Neural cell (in vitro differentiated cells): ENCODE measurements at regions not wholly inside any gene's neighbourhood (a gene's known extent, or its start where the extent isn't known, plus 50 kb on each side); places are given as distances from the start of the nearest gene placed in this dataset.

Experiments used
- H2AFZ ChIP-seq: fragments of 200-600, 300-800 bp; sonication (generic), shearing (Covaris generic); 2 replicates; pipeline ENCODE4 v1.6.0; 2014; ENCODE audit warnings: low read depth, mild to moderate bottlenecking, antibody characterized with exemption, low read length, moderate library complexity
- H3F3A ChIP-seq: fragments of 200-600 bp; shearing (Covaris generic); 2 replicates; pipeline ENCODE4 v1.6.1; 2016; ENCODE audit warnings: mild to moderate bottlenecking, moderate library complexity, mixed read lengths, antibody characterized with exemption, low read length; ENCODE audit not compliant: insufficient read depth, poor library complexity, severe bottlenecking
- H3K27ac ChIP-seq: fragments of 200-600, 300-800 bp; sonication (generic), shearing (Covaris generic); 2 replicates; pipeline ENCODE4 v1.5.1; 2014; ENCODE audit warnings: mild to moderate bottlenecking, low read length, moderate library complexity
- H3K27me3 ChIP-seq: fragments of 300-800, 200-600 bp; sonication (generic), shearing (Covaris generic); 2 replicates; pipeline ENCODE4 v1.6.0; 2014; ENCODE audit warnings: mild to moderate bottlenecking, low read depth, low read length, moderate library complexity; ENCODE audit not compliant: insufficient read depth
- H3K36me3 ChIP-seq: fragments of 300-800, 200-600 bp; sonication (generic), shearing (Covaris generic); 2 replicates; pipeline ENCODE4 v1.5.1; 2014; ENCODE audit warnings: mild to moderate bottlenecking, antibody characterized with exemption, low read length, moderate library complexity; ENCODE audit not compliant: insufficient read depth
- H3K4me2 ChIP-seq: fragments of 300-800, 200-600 bp; sonication (generic), shearing (Covaris generic); 2 replicates; pipeline ENCODE4 v1.6.0; 2014; ENCODE audit warnings: mild to moderate bottlenecking, low read length
- H3K4me3 ChIP-seq: fragments of 300-800, 200-600 bp; sonication (generic), shearing (Covaris generic); 2 replicates; pipeline ENCODE4 v1.5.1; 2014; ENCODE audit warnings: mild to moderate bottlenecking, low read length, moderate library complexity
- H3K79me2 ChIP-seq: fragments of 200-600 bp; shearing (Covaris generic); replicated peaks from 2 replicates; pipeline ENCODE4 v1.6.0; 2014; ENCODE audit warnings: mild to moderate bottlenecking, low read length, moderate library complexity; ENCODE audit not compliant: insufficient read depth
- H3K9ac ChIP-seq: fragments of 300-800, 200-600 bp; sonication (generic), shearing (Covaris generic); 2 replicates; pipeline ENCODE4 v1.6.1; 2016; ENCODE audit warnings: mild to moderate bottlenecking, low read length, mixed read lengths
- H3K9me2 ChIP-seq: fragments of 200-600 bp; shearing (Covaris generic); 2 replicates; pipeline ENCODE4 v1.6.1; 2016; ENCODE audit warnings: mild to moderate bottlenecking, low read length, mixed read lengths; ENCODE audit not compliant: insufficient read depth
- H3K9me3 ChIP-seq: fragments of 200-600, 300-800 bp; sonication (generic), shearing (Covaris generic); 2 replicates; pipeline ENCODE4 v1.6.1; 2016; ENCODE audit warnings: mild to moderate bottlenecking, mixed run types, low read length, moderate library complexity, mixed read lengths
- H4K20me1 ChIP-seq: fragments of 200-600 bp; shearing (Covaris generic); 2 replicates; pipeline ENCODE4 v1.6.1; 2016; ENCODE audit warnings: mild to moderate bottlenecking, mixed run types; ENCODE audit not compliant: insufficient read depth
- CTCF ChIP-seq: fragments of 450-650 bp; IDR thresholded peaks from 2 replicates; pipeline ENCODE4 v1.5.1; 2014; ENCODE audit warnings: antibody characterized with exemption, mild to moderate bottlenecking, moderate library complexity; ENCODE audit not compliant: poor library complexity, severe bottlenecking
- EP300 ChIP-seq: fragments of 450-650 bp; conservative IDR thresholded peaks from 2 replicates; pipeline ENCODE4 v1.6.1; 2014; ENCODE audit warnings: antibody characterized with exemption, mild to moderate bottlenecking, moderate library complexity; ENCODE audit not compliant: poor library complexity, severe bottlenecking
- EZH2 ChIP-seq: fragments of 200-600, 300-800 bp; shearing (Covaris generic), sonication (generic); IDR thresholded peaks from 2 replicates; pipeline ENCODE4 v1.6.1; 2014; ENCODE audit warnings: antibody characterized with exemption, low read length, borderline replicate concordance, mild to moderate bottlenecking; ENCODE audit not compliant: insufficient read depth, poor library complexity, severe bottlenecking
- MXI1 ChIP-seq: fragments of 450-650 bp; conservative IDR thresholded peaks from 2 replicates; pipeline ENCODE4 v1.6.1; 2014; ENCODE audit warnings: antibody characterized with exemption, mild to moderate bottlenecking; ENCODE audit not compliant: poor library complexity, severe bottlenecking
- POLR2AphosphoS5 ChIP-seq: IDR thresholded peaks from 2 replicates; pipeline ENCODE4 v1.6.1; 2012
- RAD21 ChIP-seq: fragments of 450-650 bp; conservative IDR thresholded peaks from 2 replicates; pipeline ENCODE4 v1.6.1; 2014; ENCODE audit warnings: antibody characterized with exemption, mild to moderate bottlenecking, moderate library complexity
- REST ChIP-seq: IDR thresholded peaks from 2 replicates; pipeline ENCODE4 v1.6.1; 2012; ENCODE audit warnings: borderline replicate concordance
- SMC3 ChIP-seq: fragments of 450-650 bp; conservative IDR thresholded peaks from 2 replicates; pipeline ENCODE4 v1.6.1; 2014; ENCODE audit warnings: antibody characterized with exemption, mild to moderate bottlenecking, moderate library complexity; ENCODE audit not compliant: poor library complexity
- TAF1 ChIP-seq: IDR thresholded peaks from 2 replicates; pipeline ENCODE4 v1.6.1; 2012; ENCODE audit warnings: low read depth

DNA sequence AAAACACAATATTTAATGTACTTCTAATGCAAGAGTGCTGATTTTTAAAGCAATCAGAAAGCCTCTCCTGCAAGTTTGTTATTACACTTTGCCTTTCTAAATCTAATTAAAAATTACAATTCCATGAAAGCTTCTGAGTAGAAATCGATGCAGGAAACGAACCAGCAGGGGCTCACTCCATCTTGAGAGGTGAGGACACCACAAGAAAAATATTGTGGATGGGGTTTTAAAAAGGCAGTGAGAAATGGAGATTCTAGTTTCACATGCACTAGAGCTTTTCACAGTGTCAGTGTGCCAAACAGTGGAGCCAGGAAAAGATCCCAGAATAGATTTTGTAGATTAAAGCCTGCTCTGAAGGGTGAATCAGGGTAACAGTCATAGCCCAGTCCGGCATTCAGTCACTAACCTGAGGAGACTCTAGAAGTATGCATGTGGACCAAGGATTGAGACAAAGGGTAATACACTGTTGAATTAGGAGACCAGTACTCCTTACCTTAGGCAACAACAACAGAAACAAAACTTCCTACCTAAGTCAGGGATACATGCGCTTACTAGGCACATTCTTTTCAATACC lies 362.3 kb downstream of the NAF1 start:
- Histone ChIP-seq H3K4me2 (no peak overlapping the region), H2AFZ (no peak overlapping the region), H4K20me1 (no peaks in the 10 kb centered on the region), H3K9ac (no peak overlapping the region), H3K27ac (no peak overlapping the region), H3K79me2 (no peaks in the 10 kb centered on the region), H3K36me3 (no peaks in the 10 kb centered on the region), H3K9me2 (no peaks in the 10 kb centered on the region), H3K27me3 (no peaks in the 10 kb centered on the region), H3K9me3 (no peaks in the 10 kb centered on the region), H3F3A (no peaks in the 10 kb centered on the region), H3K4me3 (no peak overlapping the region)
- TF ChIP-seq EP300 (no peak), MXI1 (no peak), TAF1 (no peak), POLR2AphosphoS5 (no peak), SMC3 (no peak), EZH2 (no peak), REST (no peak), RAD21 (no peak), CTCF (no peak)

GRCh38 chr4:162803378-162803777 lies 363.3 kb downstream of the NAF1 start:
- Histone ChIP-seq H3K4me2 (no peak overlapping the region), H3K27ac (no peak overlapping the region), H3K9me2 (no peaks in the 10 kb centered on the region), H3K9ac (no peak overlapping the region), H4K20me1 (no peaks in the 10 kb centered on the region), H3K9me3 (no peaks in the 10 kb centered on the region), H3F3A (no peaks in the 10 kb centered on the region), H3K79me2 (no peaks in the 10 kb centered on the region), H3K36me3 (no peaks in the 10 kb centered on the region), H2AFZ (no peak overlapping the region), H3K4me3 (no peak overlapping the region), H3K27me3 (no peaks in the 10 kb centered on the region)
- TF ChIP-seq POLR2AphosphoS5: no peak

GRCh38 chr4:162797108-162797507 lies 369.6 kb downstream of the NAF1 start:
- Histone ChIP-seq H4K20me1 (no peaks in the 10 kb centered on the region), H3K9me3 (no peaks in the 10 kb centered on the region), H3K4me2 (no peak overlapping the region), H3K4me3 (no peak overlapping the region), H3F3A (no peaks in the 10 kb centered on the region), H3K9me2 (no peaks in the 10 kb centered on the region), H3K9ac (no peak overlapping the region), H2AFZ (no peak overlapping the region), H3K36me3 (no peaks in the 10 kb centered on the region), H3K79me2 (no peaks in the 10 kb centered on the region), H3K27me3 (no peaks in the 10 kb centered on the region), H3K27ac (no peak overlapping the region)
- TF ChIP-seq EP300: no peak
- no peak for TF ChIP-seq SMC3
- no peak for TF ChIP-seq TAF1
- TF ChIP-seq MXI1: no peak
- no peak for TF ChIP-seq EZH2
- TF ChIP-seq RAD21: no peak
- no peak for TF ChIP-seq REST
